D721Med (cell line): ENCODE measurements at regions not wholly inside any gene's neighbourhood (a gene's known extent, or its start where the extent isn't known, plus 50 kb on each side); places are given as distances from the start of the nearest gene placed in this dataset.

ENCODE experiments used
- DNase-seq: peaks from one replicate; pipeline ENCODE4 v3.0.0; 2011; ENCODE audit warnings: low spot score; ENCODE audit not compliant: insufficient read length
- FAIRE-seq: peaks from 2 replicates; lab custom pipeline; 2011; peaks lifted over from hg19 to GRCh38; lab: Jason Lieb, UNC
- CTCF ChIP-seq: IDR thresholded peaks from 2 replicates; pipeline ENCODE4 v1.5.1; 2012; ENCODE audit warnings: mild to moderate bottlenecking, control low read depth; ENCODE audit not compliant: insufficient read depth; ENCODE audit errors: missing control alignments

GRCh38 chr7:118757066-118757465 is 532.6 kb downstream of the ANKRD7 start:
- no peak for TF ChIP-seq CTCF
- no peak for DNase-seq
- no peak for FAIRE-seq

GRCh38 chr7:118758582-118758981 is 534.1 kb downstream of the ANKRD7 start:
- no peak for FAIRE-seq

GRCh38 chr7:118759921-118760320 is 535.4 kb downstream of the ANKRD7 start:
- no peak for TF ChIP-seq CTCF
- FAIRE-seq (no peak), DNase-seq (no peak)

More at GRCh38 chr7:118758582-118758981, 534.1 kb downstream of the ANKRD7 start:
- DNase-seq: no peak
- TF ChIP-seq CTCF: no peak

GRCh38 chr7:118762451-118762850 is 537.9 kb downstream of the ANKRD7 start:
- DNase-seq (no peak), FAIRE-seq (no peak)
- TF ChIP-seq CTCF: no peak

- TF ChIP-seq CTCF: no peak
- DNase-seq (no peak), FAIRE-seq (no peak)
Observed at GRCh38 chr7:118764221-118764620, 539.7 kb downstream of the ANKRD7 start.

- peak; percentile 32 for FAIRE-seq
- no peak for DNase-seq
- no peak for TF ChIP-seq CTCF
Observed at GRCh38 chr7:118771672-118772071, 547.2 kb downstream of the ANKRD7 start.

- DNase-seq (no peak), FAIRE-seq (no peak)
- no peak for TF ChIP-seq CTCF
Observed at GRCh38 chr7:118777308-118777707, 552.8 kb downstream of the ANKRD7 start.
